CD14-positive monocyte (primary cell): ENCODE measurements at regions not wholly inside any gene's neighbourhood (a gene's known extent, or its start where the extent isn't known, plus 50 kb on each side); places are given as distances from the start of the nearest gene placed in this dataset.

Experiments used
- DNase-seq, 3 donors: peaks; one replicate each; pipeline ENCODE4 v3.0.0-alpha.2; 2011 to 2022
- H2AFZ ChIP-seq: 2 replicates; pipeline ENCODE4 v1.6.0; 2012; ENCODE audit warnings: mild to moderate bottlenecking, low read depth, low read length, inconsistent platforms; ENCODE audit not compliant: insufficient read depth, poor library complexity, severe bottlenecking
- H3K27ac ChIP-seq, 2 donors: 1 replicate in 1 of 2; 2 replicates in 1 of 2; pipeline ENCODE4 v1.5.1; 2012 to 2013; ENCODE audit warnings: low read length in 2 of 2, control low read depth in 1 of 2, inconsistent platforms in 1 of 2, low read depth in 1 of 2, mild to moderate bottlenecking in 1 of 2
- H3K27me3 ChIP-seq, 2 donors: one replicate each; pipeline versions ENCODE4 v1.6.0 to v1.6.1; 2011 to 2013; ENCODE audit warnings: low read length in 2 of 2; ENCODE audit not compliant: control insufficient read depth in 2 of 2, insufficient read depth in 2 of 2
- H3K36me3 ChIP-seq, 2 donors: replicated peaks in 1 of 2; 1 replicate in 1 of 2; 2 replicates in 1 of 2; pipeline versions ENCODE4 v1.5.1 to v1.6.1; 2012 to 2013; ENCODE audit warnings: low read length in 2 of 2, control low read depth in 1 of 2, inconsistent platforms in 1 of 2, mild to moderate bottlenecking in 1 of 2; ENCODE audit not compliant: insufficient read depth in 2 of 2, control insufficient read depth in 1 of 2
- H3K4me1 ChIP-seq, 2 donors: 1 replicate in 1 of 2; 2 replicates in 1 of 2; pipeline versions ENCODE4 v1.5.1 to v1.6.1; 2012 to 2013; ENCODE audit warnings: low read length in 2 of 2, control low read depth in 1 of 2, inconsistent platforms in 1 of 2, mild to moderate bottlenecking in 1 of 2, moderate library complexity in 1 of 2; ENCODE audit not compliant: insufficient read depth in 2 of 2, control insufficient read depth in 1 of 2
- H3K4me2 ChIP-seq: replicated peaks from 2 replicates; pipeline ENCODE3; 2012; ENCODE audit warnings: low read length, moderate library complexity, mild to moderate bottlenecking; ENCODE audit not compliant: poor library complexity, severe bottlenecking; ENCODE audit errors: extremely low read depth
- H3K4me3 ChIP-seq, 3 experiments: fragments of 200-600 bp in 1 of 3; sonication (generic) in 1 of 3; replicated peaks in 1 of 3; 1 replicate in 2 of 3; 2 replicates in 1 of 3; pipeline ENCODE4 v1.5.1; 2011 to 2013; ENCODE audit warnings: low read length in 3 of 3, mild to moderate bottlenecking in 3 of 3, control low read depth in 2 of 3, low read depth in 2 of 3, inconsistent platforms in 1 of 3, moderate library complexity in 1 of 3
- H3K79me2 ChIP-seq: 2 replicates; pipeline ENCODE4 v1.6.0; 2012; ENCODE audit warnings: mild to moderate bottlenecking, control low read depth, inconsistent platforms, low read length, moderate library complexity; ENCODE audit not compliant: insufficient read depth
- H3K9ac ChIP-seq: 2 replicates; pipeline ENCODE4 v1.6.0; 2017; ENCODE audit warnings: low read length, mild to moderate bottlenecking; ENCODE audit not compliant: insufficient read depth, poor library complexity, severe bottlenecking
- H3K9me3 ChIP-seq, 2 donors: replicated peaks in 1 of 2; 1 replicate in 1 of 2; 2 replicates in 1 of 2; pipeline versions ENCODE4 v1.5.1 to v1.6.1; 2012 to 2013; ENCODE audit warnings: low read length in 2 of 2, control low read depth in 1 of 2; ENCODE audit not compliant: control insufficient read depth in 1 of 2, insufficient read depth in 1 of 2
- H4K20me1 ChIP-seq: 2 replicates; pipeline ENCODE4 v1.6.0; 2012; ENCODE audit warnings: mild to moderate bottlenecking, low read length, control low read depth, moderate library complexity; ENCODE audit not compliant: insufficient read depth
- H3K27ac Mint-ChIP-seq, 7 donors: one replicate each; pipeline ENCODE4 v1.8.0; 2020; ENCODE audit warnings: mild to moderate bottlenecking in 7 of 7, mixed read lengths in 7 of 7, moderate library complexity in 6 of 7, inconsistent platforms in 2 of 7
- H3K27me3 Mint-ChIP-seq, 3 donors: one replicate each; pipeline ENCODE4 v1.8.0; 2021 to 2022; ENCODE audit warnings: low read depth in 3 of 3, mild to moderate bottlenecking in 3 of 3, mixed read lengths in 3 of 3, moderate library complexity in 3 of 3, inconsistent platforms in 1 of 3
- H3K36me3 Mint-ChIP-seq, 2 donors: one replicate each; pipeline ENCODE4 v1.8.0; 2020; ENCODE audit warnings: mixed read lengths in 2 of 2, inconsistent platforms in 1 of 2, mild to moderate bottlenecking in 1 of 2
- H3K4me1 Mint-ChIP-seq: one replicate; pipeline ENCODE4 v1.8.0; 2020; ENCODE audit warnings: mild to moderate bottlenecking, mixed read lengths
- H3K4me3 Mint-ChIP-seq, 2 donors: one replicate each; pipeline ENCODE4 v1.8.0; 2020; ENCODE audit warnings: mild to moderate bottlenecking in 2 of 2, mixed read lengths in 2 of 2, moderate library complexity in 1 of 2
- H3K9me3 Mint-ChIP-seq, 7 donors: one replicate each; pipeline ENCODE4 v1.8.0; 2020 to 2022; ENCODE audit warnings: mixed read lengths in 7 of 7, mild to moderate bottlenecking in 6 of 7, moderate library complexity in 6 of 7, inconsistent platforms in 2 of 7
- WGBS: methylation state at CpG from one replicate; pipeline ENCODE4 v1.1.5; 2013; ENCODE audit warnings: missing lambda C conversion rate; ENCODE audit not compliant: insufficient coverage; 5-methylcytosine and 5-hydroxymethylcytosine counted together
- intact Hi-C, 2 donors: fragments of 100-400 bp; cut with micrococcal nuclease; formaldehyde crosslinking; loops; one replicate each; pipeline versions ENCODE4 v1.15.0 to v1.15.1; 2023
- TF ChIP-seq, protein P1 (sequence below): fragments of 200-600 bp; IDR thresholded peaks from one replicate; pipeline ENCODE4 v1.8.0; 2022; ENCODE audit warnings: antibody characterized with exemption, mild to moderate bottlenecking

DNA sequence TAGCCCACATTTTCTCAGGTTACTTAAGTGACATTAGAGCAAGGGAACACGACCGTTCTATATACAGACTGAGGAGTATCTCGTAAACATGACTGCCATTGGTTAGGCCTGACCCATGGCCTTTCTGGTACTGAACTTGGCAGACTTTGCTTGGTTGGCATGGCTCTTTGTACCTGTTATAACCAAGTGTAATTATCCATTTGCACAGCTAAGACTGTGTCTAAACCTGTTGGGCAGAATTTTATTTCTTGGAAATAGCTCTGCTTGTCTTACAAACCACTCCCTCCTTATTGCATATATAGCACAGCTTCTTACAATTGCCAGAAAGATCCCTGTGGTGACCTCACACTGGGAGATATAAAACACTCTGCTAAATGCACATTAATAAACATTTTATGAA, 106.9 kb downstream of the P2RY1 start:
- Histone ChIP-seq H3K9ac (no peak overlapping the region), H3K36me3 (no peaks in the 10 kb centered on the region), H3K4me3 (no peak overlapping the region), H3K27ac (no peak overlapping the region), H3K79me2 (no peaks in the 10 kb centered on the region), H2AFZ (no peak overlapping the region), H3K4me1 (no peaks in the 10 kb centered on the region), H3K4me2 (no peak overlapping the region), H3K27me3 (peaks cover 0 to 3% of the 10 kb centered on the region in 2 donors), H4K20me1 (no peaks in the 10 kb centered on the region), H3K9me3 (no peaks in the 10 kb centered on the region)
- Mint-ChIP-seq H3K36me3 (no peaks in the 10 kb centered on the region), H3K4me1 (no peaks in the 10 kb centered on the region), H3K4me3 (no peak overlapping the region), H3K27me3 (no peaks in the 10 kb centered on the region), H3K9me3 (no peaks in the 10 kb centered on the region), H3K27ac (no peak overlapping the region)
- TF ChIP-seq, protein P1, sequence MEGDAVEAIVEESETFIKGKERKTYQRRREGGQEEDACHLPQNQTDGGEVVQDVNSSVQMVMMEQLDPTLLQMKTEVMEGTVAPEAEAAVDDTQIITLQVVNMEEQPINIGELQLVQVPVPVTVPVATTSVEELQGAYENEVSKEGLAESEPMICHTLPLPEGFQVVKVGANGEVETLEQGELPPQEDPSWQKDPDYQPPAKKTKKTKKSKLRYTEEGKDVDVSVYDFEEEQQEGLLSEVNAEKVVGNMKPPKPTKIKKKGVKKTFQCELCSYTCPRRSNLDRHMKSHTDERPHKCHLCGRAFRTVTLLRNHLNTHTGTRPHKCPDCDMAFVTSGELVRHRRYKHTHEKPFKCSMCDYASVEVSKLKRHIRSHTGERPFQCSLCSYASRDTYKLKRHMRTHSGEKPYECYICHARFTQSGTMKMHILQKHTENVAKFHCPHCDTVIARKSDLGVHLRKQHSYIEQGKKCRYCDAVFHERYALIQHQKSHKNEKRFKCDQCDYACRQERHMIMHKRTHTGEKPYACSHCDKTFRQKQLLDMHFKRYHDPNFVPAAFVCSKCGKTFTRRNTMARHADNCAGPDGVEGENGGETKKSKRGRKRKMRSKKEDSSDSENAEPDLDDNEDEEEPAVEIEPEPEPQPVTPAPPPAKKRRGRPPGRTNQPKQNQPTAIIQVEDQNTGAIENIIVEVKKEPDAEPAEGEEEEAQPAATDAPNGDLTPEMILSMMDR = no peak
- 100% methylated on average over 3 of the region's 3 CpGs for WGBS
- intact Hi-C loops = no loop called here
- DNase-seq = no peak

DNA sequence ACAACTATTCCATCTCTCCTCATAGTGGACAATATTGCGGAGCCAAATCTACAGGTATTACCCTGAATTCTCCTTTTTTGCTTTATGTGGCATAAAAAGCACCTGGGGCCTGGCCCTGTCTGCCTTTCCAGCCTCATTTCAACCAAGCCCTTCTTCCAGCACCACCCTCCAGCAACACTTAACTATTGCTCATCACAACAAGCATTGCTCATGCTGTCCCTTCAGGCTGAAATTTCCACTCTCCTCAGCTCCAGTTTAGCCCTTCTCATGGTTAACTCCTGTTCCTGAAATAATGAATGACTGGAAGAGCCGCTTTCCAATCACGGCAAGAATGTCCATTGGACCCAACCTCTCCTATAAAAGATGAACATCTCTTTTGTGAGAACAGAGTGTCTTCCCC, 107.4 kb downstream of the P2RY1 start:
- H3K36me3 ChIP-seq = no peaks in the 10 kb centered on the region
- H3K79me2 ChIP-seq = no peaks in the 10 kb centered on the region
- no peak overlapping the region for H3K4me3 ChIP-seq
- H3K9me3 Mint-ChIP-seq = no peaks in the 10 kb centered on the region
- no peak overlapping the region for H3K4me2 ChIP-seq
- no peaks in the 10 kb centered on the region for H3K27me3 Mint-ChIP-seq
- 93% methylated on average over 1 of the region's 3 CpGs for WGBS
- no peaks in the 10 kb centered on the region for H3K4me1 Mint-ChIP-seq
- H3K4me3 Mint-ChIP-seq = no peak overlapping the region
- no peak overlapping the region for H3K9ac ChIP-seq
- no peak overlapping the region for H3K27ac ChIP-seq
- no peaks in the 10 kb centered on the region for H4K20me1 ChIP-seq
- H3K9me3 ChIP-seq = no peaks in the 10 kb centered on the region
- H3K27ac Mint-ChIP-seq = peak overlapping the region in 1 of 7 donors; percentile 46
- no peaks in the 10 kb centered on the region for H3K4me1 ChIP-seq
- TF ChIP-seq, protein P1 = no peak
- intact Hi-C loops = no loop called here
- no peak overlapping the region for H2AFZ ChIP-seq
- DNase-seq = no peak
- no peaks in the 10 kb centered on the region for H3K36me3 Mint-ChIP-seq
- H3K27me3 ChIP-seq = peaks cover 0 to 3% of the 10 kb centered on the region in 2 donors
